Neural progenitor cell (in vitro differentiated cells): ENCODE measurements at regions not wholly inside any gene's neighbourhood (a gene's known extent, or its start where the extent isn't known, plus 50 kb on each side); places are given as distances from the start of the nearest gene placed in this dataset.

Experiments
- DNase-seq: peaks from one replicate; pipeline ENCODE4 v3.0.0-alpha.2; 2016; ENCODE audit warnings: low spot score
- H2AFZ ChIP-seq: fragments of 200-600 bp; sonication (generic); replicated peaks from 2 replicates; pipeline ENCODE4 v1.6.1; 2016; ENCODE audit warnings: antibody characterized with exemption
- H3F3A ChIP-seq: fragments of 200-600 bp; sonication (generic); 2 replicates; pipeline ENCODE4 v1.6.1; 2016; ENCODE audit warnings: antibody characterized with exemption, low read depth
- H3K27ac ChIP-seq: fragments of 200-600 bp; sonication (generic); 2 replicates; pipeline ENCODE4 v1.5.1; 2016; ENCODE audit warnings: mild to moderate bottlenecking
- H3K27me3 ChIP-seq: fragments of 200-600 bp; sonication (generic); 2 replicates; pipeline ENCODE4 v1.6.1; 2016; ENCODE audit warnings: mild to moderate bottlenecking, moderate library complexity
- H3K36me3 ChIP-seq: fragments of 200-600 bp; sonication (generic); 2 replicates; pipeline ENCODE4 v1.5.1; 2016
- H3K4me1 ChIP-seq: fragments of 200-600 bp; sonication (generic); 2 replicates; pipeline ENCODE4 v1.6.1; 2016; ENCODE audit warnings: mixed run types
- H3K4me2 ChIP-seq: fragments of 200-600 bp; sonication (generic); 2 replicates; pipeline ENCODE4 v1.6.1; 2016
- H3K4me3 ChIP-seq: fragments of 200-600 bp; sonication (generic); 2 replicates; pipeline ENCODE4 v1.5.1; 2016
- H3K79me2 ChIP-seq: fragments of 200-600 bp; sonication (generic); 2 replicates; pipeline ENCODE4 v1.6.1; 2016; ENCODE audit warnings: low read depth
- H3K9ac ChIP-seq: fragments of 200-600 bp; sonication (generic); 2 replicates; pipeline ENCODE4 v1.6.1; 2016
- H3K9me3 ChIP-seq: fragments of 200-600 bp; sonication (generic); 2 replicates; pipeline ENCODE4 v1.5.1; 2016; ENCODE audit warnings: low read depth
- H4K20me1 ChIP-seq: fragments of 200-600 bp; sonication (generic); 2 replicates; pipeline ENCODE4 v1.6.1; 2016; ENCODE audit warnings: low read depth
- H3K27ac Mint-ChIP-seq: 3 replicates; pipeline ENCODE4 v1.8.0; 2021; ENCODE audit warnings: mixed read lengths
- H3K27me3 Mint-ChIP-seq: 2 replicates; pipeline ENCODE4 v1.8.0; 2022; ENCODE audit warnings: low read depth, mild to moderate bottlenecking, inconsistent platforms, moderate library complexity, mixed read lengths; ENCODE audit not compliant: insufficient read depth
- H3K36me3 Mint-ChIP-seq: 3 replicates; pipeline ENCODE4 v1.8.0; 2021; ENCODE audit warnings: mixed read lengths
- H3K4me1 Mint-ChIP-seq: 3 replicates; pipeline ENCODE4 v1.8.0; 2021; ENCODE audit warnings: mixed read lengths
- H3K4me3 Mint-ChIP-seq: 3 replicates; pipeline ENCODE4 v1.8.0; 2021; ENCODE audit warnings: mild to moderate bottlenecking, moderate library complexity, mixed read lengths
- H3K9me3 Mint-ChIP-seq: 3 replicates; pipeline ENCODE4 v1.8.0; 2020; ENCODE audit warnings: mixed read lengths
- CTCF ChIP-seq: fragments of 200-600 bp; sonication (generic); IDR thresholded peaks from 2 replicates; pipeline ENCODE4 v1.5.1; 2017; ENCODE audit warnings: antibody characterized with exemption, mild to moderate bottlenecking
- EZH2 ChIP-seq: fragments of 200-600 bp; sonication (generic); IDR thresholded peaks from 2 replicates; pipeline ENCODE4 v1.6.1; 2017; ENCODE audit warnings: antibody characterized with exemption, mild to moderate bottlenecking, moderate library complexity
- EZH2phosphoT487 ChIP-seq: fragments of 200-600 bp; sonication (generic); IDR thresholded peaks from 2 replicates; pipeline ENCODE4 v1.6.1; 2017; ENCODE audit warnings: antibody characterized with exemption

GRCh38 chr20:63101781-63102720 lies 95.3 kb upstream of the BHLHE23 start:
- H3K27me3 Mint-ChIP-seq, result peaks cover 30% of the 10 kb centered on the region
- Histone ChIP-seq H3K79me2 (no peaks in the 10 kb centered on the region), H4K20me1 (peaks cover 9% of the 10 kb centered on the region), H3K9ac (no peak overlapping the region), H3K27ac (no peak overlapping the region), H3K9me3 (no peaks in the 10 kb centered on the region), H3K27me3 (peaks cover 72% of the 10 kb centered on the region), H3F3A (no peaks in the 10 kb centered on the region), H2AFZ (no peak overlapping the region), H3K36me3 (no peaks in the 10 kb centered on the region), H3K4me3 (peak overlapping the region; percentile 35), H3K4me2 (peak overlapping the region; percentile 72), H3K4me1 (peaks cover 8% of the 10 kb centered on the region)
- H3K4me3 Mint-ChIP-seq, result peak overlapping the region; percentile 82
- peak; percentile 63 for DNase-seq
- peak; percentile 95 for TF ChIP-seq EZH2phosphoT487
- no peak for TF ChIP-seq CTCF
- peak; percentile 97 for TF ChIP-seq EZH2
- no peaks in the 10 kb centered on the region for H3K36me3 Mint-ChIP-seq
- H3K4me1 Mint-ChIP-seq, result peaks cover 5% of the 10 kb centered on the region
- no peaks in the 10 kb centered on the region for H3K9me3 Mint-ChIP-seq
- no peak overlapping the region for H3K27ac Mint-ChIP-seq

GRCh38 chr20:63100926-63101699 lies 94.3 kb upstream of the BHLHE23 start:
- H3K27ac ChIP-seq, result no peak overlapping the region
- H4K20me1 ChIP-seq, result peaks cover 9% of the 10 kb centered on the region
- no peak overlapping the region for H3K4me3 Mint-ChIP-seq
- no peak overlapping the region for H3K4me2 ChIP-seq
- H3K4me1 ChIP-seq, result peaks cover 8% of the 10 kb centered on the region
- H3K36me3 Mint-ChIP-seq, result no peaks in the 10 kb centered on the region
- H3K27ac Mint-ChIP-seq, result no peak overlapping the region
- no peak overlapping the region for H3K4me3 ChIP-seq
- no peaks in the 10 kb centered on the region for H3K9me3 Mint-ChIP-seq
- H3K27me3 Mint-ChIP-seq, result peaks cover 28% of the 10 kb centered on the region
- no peak overlapping the region for H2AFZ ChIP-seq
- no peak for TF ChIP-seq EZH2phosphoT487
- TF ChIP-seq EZH2, result no peak
- no peak for TF ChIP-seq CTCF
- H3K27me3 ChIP-seq, result peaks cover 72% of the 10 kb centered on the region
- H3K36me3 ChIP-seq, result no peaks in the 10 kb centered on the region
- H3K4me1 Mint-ChIP-seq, result peaks cover 5% of the 10 kb centered on the region
- no peak for DNase-seq
- H3K79me2 ChIP-seq, result no peaks in the 10 kb centered on the region
- H3F3A ChIP-seq, result no peaks in the 10 kb centered on the region
- H3K9ac ChIP-seq, result no peak overlapping the region
- no peaks in the 10 kb centered on the region for H3K9me3 ChIP-seq

GRCh38 chr20:63100174-63100925 lies 93.6 kb upstream of the BHLHE23 start:
- H3K9me3 Mint-ChIP-seq, result no peaks in the 10 kb centered on the region
- no peak overlapping the region for H3K4me3 ChIP-seq
- H3K9ac ChIP-seq, result no peak overlapping the region
- no peak overlapping the region for H3K27ac Mint-ChIP-seq
- no peak for DNase-seq
- peaks cover 26% of the 10 kb centered on the region for H3K27me3 Mint-ChIP-seq
- peaks cover 8% of the 10 kb centered on the region for H3K4me1 ChIP-seq
- TF ChIP-seq EZH2 (no peak), EZH2phosphoT487 (no peak), CTCF (no peak)
- no peaks in the 10 kb centered on the region for H3K36me3 ChIP-seq
- no peak overlapping the region for H3K27ac ChIP-seq
- peaks cover 9% of the 10 kb centered on the region for H4K20me1 ChIP-seq
- H2AFZ ChIP-seq, result no peak overlapping the region
- peaks cover 5% of the 10 kb centered on the region for H3K4me1 Mint-ChIP-seq
- H3K36me3 Mint-ChIP-seq, result no peaks in the 10 kb centered on the region
- H3K4me2 ChIP-seq, result no peak overlapping the region
- no peak overlapping the region for H3K4me3 Mint-ChIP-seq
- no peaks in the 10 kb centered on the region for H3F3A ChIP-seq
- H3K79me2 ChIP-seq, result no peaks in the 10 kb centered on the region
- H3K27me3 ChIP-seq, result peaks cover 74% of the 10 kb centered on the region
- no peaks in the 10 kb centered on the region for H3K9me3 ChIP-seq
